SK-N-SH (cell line): ENCODE measurements at regions not wholly inside any gene's neighbourhood (a gene's known extent, or its start where the extent isn't known, plus 50 kb on each side); places are given as distances from the start of the nearest gene placed in this dataset.

ENCODE experiments used
- CTCF ChIA-PET: fragments of 300-600, 350-600 bp; formaldehyde crosslinking; extraction: SDS; loops from one replicate; lab custom pipeline; 2021; lab: Yijun Ruan, JAX
- POLR2A ChIA-PET: fragments of 350-600 bp; sonication (Branson Sonifier 250); formaldehyde crosslinking; extraction: SDS; loops from one replicate; lab custom pipeline; 2020; ENCODE audit warnings: antibody characterized with exemption, inconsistent platforms; lab: Yijun Ruan, JAX
- DNase-seq: peaks from one replicate; pipeline ENCODE4 v3.0.0; 2012
- H2AFZ ChIP-seq: fragments of 200-600 bp; sonication (generic); 2 replicates; pipeline ENCODE4 v1.8.1; 2016; ENCODE audit warnings: antibody characterized with exemption, mild to moderate bottlenecking, low read depth
- H3F3A ChIP-seq: fragments of 200-600 bp; sonication (generic); replicated peaks from 2 replicates; pipeline ENCODE3; 2016; ENCODE audit warnings: antibody characterized with exemption, mild to moderate bottlenecking; ENCODE audit not compliant: insufficient read depth
- H3K27ac ChIP-seq, 2 experiments: fragments of 200-500 bp in 1 of 2; fragments of 200-600 bp in 1 of 2; sonication (Bioruptor generic) in 1 of 2; sonication (generic), shearing (Covaris generic) in 1 of 2; 2 replicates each; pipeline versions ENCODE4 v1.5.1 to v1.6.1; 2014 to 2016; ENCODE audit warnings: low read depth in 2 of 2, inconsistent platforms in 1 of 2, low read length in 1 of 2, mild to moderate bottlenecking in 1 of 2, mixed read lengths in 1 of 2
- H3K27me3 ChIP-seq: fragments of 200-600 bp; sonication (generic), shearing (Covaris generic); 2 replicates; pipeline ENCODE4 v1.6.1; 2016; ENCODE audit warnings: mixed run types; ENCODE audit not compliant: insufficient read depth
- H3K36me3 ChIP-seq, 2 experiments: fragments of 200-500 bp in 1 of 2; fragments of 200-600 bp in 1 of 2; sonication (Bioruptor generic) in 1 of 2; sonication (generic) in 1 of 2; replicated peaks in 1 of 2; 2 replicates each; pipeline versions ENCODE3 to v1.5.1; 2014 to 2016; ENCODE audit warnings: low read length in 1 of 2, mild to moderate bottlenecking in 1 of 2; ENCODE audit not compliant: insufficient read depth in 2 of 2, control insufficient read depth in 1 of 2
- H3K4me1 ChIP-seq, 2 experiments: fragments of 200-500 bp in 1 of 2; fragments of 200-600 bp in 1 of 2; sonication (Bioruptor generic) in 1 of 2; sonication (generic), shearing (Covaris generic) in 1 of 2; 2 replicates each; pipeline versions ENCODE4 v1.5.1 to v1.6.1; 2014 to 2016; ENCODE audit warnings: low read depth in 1 of 2, low read length in 1 of 2, mixed run types in 1 of 2; ENCODE audit not compliant: insufficient read depth in 2 of 2, control insufficient read depth in 1 of 2
- H3K4me2 ChIP-seq: fragments of 200-600 bp; sonication (generic), shearing (Covaris generic); 2 replicates; pipeline ENCODE4 v1.6.1; 2017; ENCODE audit warnings: mixed run types
- H3K4me3 ChIP-seq, 2 experiments: fragments of 200-500 bp in 1 of 2; fragments of 200-600 bp in 1 of 2; sonication (Bioruptor generic) in 1 of 2; sonication (generic), shearing (Covaris generic) in 1 of 2; 2 replicates each; pipeline versions ENCODE4 v1.5.1 to v1.8.1; 2014 to 2016; ENCODE audit warnings: low read depth in 2 of 2, inconsistent platforms in 1 of 2, low read length in 1 of 2, mild to moderate bottlenecking in 1 of 2, mixed read lengths in 1 of 2, moderate library complexity in 1 of 2
- H3K79me2 ChIP-seq: fragments of 200-600 bp; sonication (generic); 2 replicates; pipeline ENCODE4 v1.8.1; 2017; ENCODE audit warnings: mild to moderate bottlenecking; ENCODE audit not compliant: insufficient read depth
- H3K9ac ChIP-seq: fragments of 200-600 bp; sonication (generic); 2 replicates; pipeline ENCODE4 v1.6.1; 2017; ENCODE audit warnings: mixed run types
- H3K9me2 ChIP-seq: fragments of 200-600 bp; sonication (generic); 2 replicates; pipeline ENCODE4 v1.6.1; 2017; ENCODE audit warnings: mixed run types
- H3K9me3 ChIP-seq: fragments of 200-600 bp; sonication (generic); 2 replicates; pipeline ENCODE4 v1.6.1; 2017; ENCODE audit warnings: mixed run types, mild to moderate bottlenecking, moderate library complexity
- H4K20me1 ChIP-seq: fragments of 200-600 bp; sonication (generic); 2 replicates; pipeline ENCODE4 v1.6.1; 2017; ENCODE audit warnings: mild to moderate bottlenecking, mixed run types; ENCODE audit not compliant: insufficient read depth
- CTCF ChIP-seq: fragments of 200-600 bp; sonication (generic); IDR thresholded peaks from 2 replicates; pipeline ENCODE4 v1.6.1; 2017; ENCODE audit warnings: antibody characterized with exemption, mild to moderate bottlenecking, moderate library complexity
- EP300 ChIP-seq, 2 experiments: IDR thresholded peaks; 2 replicates each; pipeline versions ENCODE4 v1.4.0 to v1.6.1; 2012; ENCODE audit warnings: borderline replicate concordance in 1 of 2, low read depth in 1 of 2, low read length in 1 of 2
- FOXJ3 ChIP-seq: sonication (generic); formaldehyde crosslinking; IDR thresholded peaks from 2 replicates; pipeline ENCODE4 v1.5.1; 2020; ENCODE audit warnings: mild to moderate bottlenecking, missing genetic modification reagents
- FOXM1 ChIP-seq: IDR thresholded peaks from 2 replicates; pipeline ENCODE4 v1.4.0; 2012; ENCODE audit warnings: low read depth, mild to moderate bottlenecking
- GATA2 ChIP-seq: sonication (generic); formaldehyde crosslinking; IDR thresholded peaks from 2 replicates; pipeline ENCODE4 v1.5.0; 2020; ENCODE audit warnings: mild to moderate bottlenecking, missing genetic modification reagents
- MAX ChIP-seq: IDR thresholded peaks from 2 replicates; pipeline ENCODE4 v1.4.0; 2012; ENCODE audit warnings: low read depth
- NFIC ChIP-seq: IDR thresholded peaks from 2 replicates; pipeline ENCODE4 v1.4.0; 2012; ENCODE audit warnings: borderline replicate concordance
- NRF1 ChIP-seq: IDR thresholded peaks from 2 replicates; pipeline ENCODE4 v1.6.1; 2012; ENCODE audit warnings: low read depth, mild to moderate bottlenecking, low read length
- PBX3 ChIP-seq: IDR thresholded peaks from 2 replicates; pipeline ENCODE4; 2012
- POLR2AphosphoS5 ChIP-seq: IDR thresholded peaks from 2 replicates; pipeline ENCODE4 v1.6.1; 2012; ENCODE audit warnings: low read depth, low read length
- RAD21 ChIP-seq: IDR thresholded peaks from 2 replicates; pipeline ENCODE4 v1.6.1; 2012; ENCODE audit warnings: mild to moderate bottlenecking, low read length
- RCOR1 ChIP-seq: fragments of 150-350 bp; IDR thresholded peaks from 2 replicates; pipeline ENCODE4 v1.6.1; 2017; ENCODE audit warnings: antibody characterized with exemption, low read length
- RFX5 ChIP-seq: IDR thresholded peaks from 2 replicates; pipeline ENCODE4 v1.6.1; 2012; ENCODE audit warnings: mild to moderate bottlenecking, improper control_type of control experiment, low read length
- RXRA ChIP-seq: IDR thresholded peaks from 2 replicates; pipeline ENCODE4 v1.4.0; 2012; ENCODE audit warnings: low read depth, mild to moderate bottlenecking, borderline replicate concordance
- SIN3A ChIP-seq: IDR thresholded peaks from 2 replicates; pipeline ENCODE4 v1.6.1; 2012; ENCODE audit warnings: low read depth, mild to moderate bottlenecking, low read length, moderate library complexity, borderline replicate concordance
- SMC3 ChIP-seq: IDR thresholded peaks from 2 replicates; pipeline ENCODE4 v1.6.1; 2012; ENCODE audit warnings: low read depth, low read length, improper control_type of control experiment
- TAF1 ChIP-seq: IDR thresholded peaks from 2 replicates; pipeline ENCODE4 v1.6.1; 2012; ENCODE audit warnings: low read depth, mild to moderate bottlenecking, low read length, moderate library complexity, borderline replicate concordance
- TCF12 ChIP-seq: IDR thresholded peaks from 2 replicates; pipeline ENCODE4 v1.4.0; 2012
- USF2 ChIP-seq: fragments of 150-350 bp; IDR thresholded peaks from 2 replicates; pipeline ENCODE4 v1.6.1; 2017; ENCODE audit warnings: antibody characterized with exemption, low read length, low read depth, borderline replicate concordance
- WGBS: methylation state at CpG from one replicate; pipeline ENCODE4 v1.1.6; 2017; ENCODE audit warnings: low lambda C conversion rate; 5-methylcytosine and 5-hydroxymethylcytosine counted together

- no peak for TF ChIP-seq FOXJ3 (CRISPR knock-in tag)
- no peak for TF ChIP-seq GATA2 (CRISPR knock-in tag)
Measured at GRCh38 chr2:61670591-61671501, 132.7 kb upstream of the XPO1 start (continued).

- WGBS: 77% methylated on average over 1 of the region's 1 CpG
- Histone ChIP-seq H3K27ac (no peak overlapping the region), H3K79me2 (no peaks in the 10 kb centered on the region), H2AFZ (no peak overlapping the region), H3K9me3 (no peaks in the 10 kb centered on the region), H3K36me3 (no peaks in the 10 kb centered on the region), H3K9me2 (no peaks in the 10 kb centered on the region), H4K20me1 (no peaks in the 10 kb centered on the region), H3K9ac (no peak overlapping the region), H3K4me2 (no peak overlapping the region), H3K27me3 (no peaks in the 10 kb centered on the region), H3F3A (no peaks in the 10 kb centered on the region), H3K4me1 (peaks cover 2 to 9% of the 10 kb centered on the region in 2 experiments; a peak in 2 of 4 replicates), H3K4me3 (no peak overlapping the region)
- POLR2A ChIA-PET: no interaction called here
- CTCF ChIA-PET: no interaction called here
- TF ChIP-seq PBX3 (no peak), MAX (no peak), NRF1 (no peak), GATA2 (CRISPR knock-in tag) (no peak), RAD21 (no peak), EP300 (IDR thresholded peaks at IDR 0.05; ENCODE audit: borderline replicate concordance in 1 of 2, low read depth in 1 of 2, low read length in 1 of 2) (no peak), FOXJ3 (CRISPR knock-in tag) (no peak), RFX5 (no peak), TCF12 (no peak), TAF1 (no peak), SIN3A (no peak), FOXM1 (no peak), NFIC (no peak), SMC3 (no peak), RCOR1 (no peak), CTCF (no peak), RXRA (no peak), POLR2AphosphoS5 (no peak), USF2 (no peak)
- DNase-seq: no peak
Measured at GRCh38 chr2:61664190-61664589, 126.0 kb upstream of the XPO1 start.
